Thyroid gland (tissue), 4 donors: ENCODE measurements at regions not wholly inside any gene's neighbourhood (a gene's known extent, or its start where the extent isn't known, plus 50 kb on each side); places are given as distances from the start of the nearest gene placed in this dataset.

Source experiments
- DNase-seq, 2 donors: peaks; one replicate each; pipeline ENCODE4 v3.0.0-alpha.2; 2019
- H3K27ac ChIP-seq, 3 donors: fragments of 200-600 bp; sonication (generic); 1 replicate in 2 of 3; 2 replicates in 1 of 3; pipeline ENCODE4 v1.5.1; 2016 to 2019; ENCODE audit warnings: mild to moderate bottlenecking in 1 of 3, moderate library complexity in 1 of 3
- H3K27me3 ChIP-seq: fragments of 200-600 bp; sonication (generic); one replicate; pipeline ENCODE4 v1.5.1; 2019
- H3K36me3 ChIP-seq, 2 donors: fragments of 200-600 bp; sonication (generic); one replicate each; pipeline ENCODE4 v1.5.1; 2016 to 2019
- H3K4me1 ChIP-seq, 2 donors: fragments of 200-600 bp; sonication (generic); one replicate each; pipeline ENCODE4 v1.5.1; 2017 to 2019
- H3K4me3 ChIP-seq, 3 donors: fragments of 200-600 bp; sonication (generic); replicated peaks in 1 of 3; 1 replicate in 2 of 3; 2 replicates in 1 of 3; pipeline ENCODE4 v1.5.1; 2016; ENCODE audit warnings: mild to moderate bottlenecking in 1 of 3
- H3K9me3 ChIP-seq: fragments of 200-600 bp; sonication (generic); one replicate; pipeline ENCODE4 v1.5.1; 2017
- POLR2A ChIP-seq, 2 donors: fragments of 450-650 bp; IDR thresholded peaks; one replicate each; pipeline ENCODE4 v1.6.1; 2017; ENCODE audit warnings: antibody characterized with exemption in 2 of 2, mild to moderate bottlenecking in 2 of 2, moderate library complexity in 1 of 2
- WGBS, 2 donors: methylation state at CpG; one replicate each; pipeline ENCODE4 v1.1.5; 2017; 5-methylcytosine and 5-hydroxymethylcytosine counted together
- intact Hi-C: fragments of 100-400 bp; cut with DNase I; formaldehyde crosslinking; loops from one replicate; pipeline ENCODE4 v1.15.1; 2023
- TF ChIP-seq, protein P1 (sequence below), 6 experiments: fragments of 200-600 bp in 3 of 6; fragments of 450-650 bp in 3 of 6; sonication (generic) in 3 of 6; IDR thresholded peaks; one replicate each; pipeline ENCODE4 v1.5.1; 2016 to 2019; ENCODE audit warnings: antibody characterized with exemption in 6 of 6, mild to moderate bottlenecking in 2 of 6, inconsistent platforms in 1 of 6, moderate library complexity in 1 of 6

DNA sequence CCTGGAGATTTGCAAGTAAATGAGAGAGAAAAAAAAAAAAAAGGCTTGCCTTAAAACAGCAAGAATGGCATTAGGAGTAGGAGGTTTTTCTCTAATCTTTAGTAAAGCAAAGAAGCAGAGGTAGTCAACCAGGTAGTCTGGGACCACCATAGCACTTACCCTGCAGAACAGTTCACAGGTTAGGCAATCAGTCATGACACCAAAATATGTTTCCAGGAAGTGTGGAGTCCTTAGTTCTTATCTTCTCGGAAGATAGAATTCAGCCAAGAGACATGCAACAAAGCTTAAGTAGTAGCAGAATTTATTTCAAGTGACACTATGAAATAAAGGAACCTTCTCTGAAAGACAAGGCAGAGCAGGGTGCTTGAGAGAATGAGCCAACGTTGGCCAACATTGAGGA, 295.8 kb downstream of the IPO8 start:
- no peaks in the 10 kb centered on the region for H3K36me3 ChIP-seq
- intact Hi-C loops, result no loop called here
- TF ChIP-seq, protein P1, sequence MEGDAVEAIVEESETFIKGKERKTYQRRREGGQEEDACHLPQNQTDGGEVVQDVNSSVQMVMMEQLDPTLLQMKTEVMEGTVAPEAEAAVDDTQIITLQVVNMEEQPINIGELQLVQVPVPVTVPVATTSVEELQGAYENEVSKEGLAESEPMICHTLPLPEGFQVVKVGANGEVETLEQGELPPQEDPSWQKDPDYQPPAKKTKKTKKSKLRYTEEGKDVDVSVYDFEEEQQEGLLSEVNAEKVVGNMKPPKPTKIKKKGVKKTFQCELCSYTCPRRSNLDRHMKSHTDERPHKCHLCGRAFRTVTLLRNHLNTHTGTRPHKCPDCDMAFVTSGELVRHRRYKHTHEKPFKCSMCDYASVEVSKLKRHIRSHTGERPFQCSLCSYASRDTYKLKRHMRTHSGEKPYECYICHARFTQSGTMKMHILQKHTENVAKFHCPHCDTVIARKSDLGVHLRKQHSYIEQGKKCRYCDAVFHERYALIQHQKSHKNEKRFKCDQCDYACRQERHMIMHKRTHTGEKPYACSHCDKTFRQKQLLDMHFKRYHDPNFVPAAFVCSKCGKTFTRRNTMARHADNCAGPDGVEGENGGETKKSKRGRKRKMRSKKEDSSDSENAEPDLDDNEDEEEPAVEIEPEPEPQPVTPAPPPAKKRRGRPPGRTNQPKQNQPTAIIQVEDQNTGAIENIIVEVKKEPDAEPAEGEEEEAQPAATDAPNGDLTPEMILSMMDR (IDR thresholded peaks at IDR 0.05), result no peak
- TF ChIP-seq POLR2A (IDR thresholded peaks at IDR 0.05), result no peak
- no peaks in the 10 kb centered on the region for H3K9me3 ChIP-seq
- H3K27me3 ChIP-seq, result no peaks in the 10 kb centered on the region
- 72 to 86% methylated on average over 2 of the region's 2 CpGs for WGBS, 2 donors
- no peak for DNase-seq
- H3K4me3 ChIP-seq, result no peak overlapping the region
- no peaks in the 10 kb centered on the region for H3K4me1 ChIP-seq
- no peak overlapping the region for H3K27ac ChIP-seq

DNA sequence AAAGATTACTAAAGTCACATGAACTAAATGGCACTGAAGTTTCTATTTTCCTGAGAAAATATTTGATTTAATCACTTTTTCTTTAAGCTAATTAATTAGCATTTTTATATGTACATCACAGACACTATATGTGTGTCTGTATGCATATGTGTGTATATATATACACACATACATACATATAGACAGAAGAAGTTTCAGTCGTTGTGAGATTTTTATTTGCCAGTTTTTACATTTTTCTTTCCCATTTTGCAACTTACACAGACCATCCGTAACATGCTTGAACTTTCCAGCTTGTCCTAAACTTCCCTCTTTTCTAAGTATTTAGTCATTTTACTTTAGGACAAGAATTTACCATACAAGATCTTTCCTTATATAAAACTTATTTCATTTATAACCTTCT, 299.1 kb downstream of the IPO8 start:
- no peaks in the 10 kb centered on the region for H3K27me3 ChIP-seq
- no peak for DNase-seq
- H3K4me3 ChIP-seq, result no peak overlapping the region
- H3K36me3 ChIP-seq, result no peaks in the 10 kb centered on the region
- TF ChIP-seq POLR2A (IDR thresholded peaks at IDR 0.05), result no peak
- TF ChIP-seq, protein P1 (IDR thresholded peaks at IDR 0.05), result no peak
- intact Hi-C loops, result no loop called here
- H3K9me3 ChIP-seq, result no peaks in the 10 kb centered on the region
- no peaks in the 10 kb centered on the region for H3K4me1 ChIP-seq
- no peak overlapping the region for H3K27ac ChIP-seq
- WGBS, 2 donors, result 68 to 74% methylated on average over 2 of the region's 2 CpGs

DNA sequence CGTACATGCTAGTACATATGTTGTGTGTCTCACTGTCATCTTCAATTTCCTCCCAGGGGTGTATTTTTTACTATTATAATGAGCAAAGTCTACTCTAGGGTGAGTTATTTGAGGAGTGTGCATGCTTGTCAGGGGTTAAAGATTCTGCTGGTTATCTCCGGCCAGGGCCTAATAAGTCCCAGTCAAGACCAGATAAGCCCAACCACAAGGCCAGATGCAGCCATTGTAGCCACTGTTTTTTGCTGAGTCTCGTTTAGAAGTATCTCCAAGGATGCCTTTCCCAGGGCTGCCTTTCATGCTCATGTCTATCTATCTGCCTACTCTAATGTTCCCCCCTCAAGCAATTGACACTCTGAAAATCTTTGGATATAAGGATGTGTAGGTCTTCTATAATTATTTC, 300.5 kb downstream of the IPO8 start:
- Histone ChIP-seq H3K27ac (no peak overlapping the region), H3K4me1 (no peaks in the 10 kb centered on the region), H3K9me3 (no peaks in the 10 kb centered on the region), H3K36me3 (no peaks in the 10 kb centered on the region), H3K4me3 (no peak overlapping the region), H3K27me3 (no peaks in the 10 kb centered on the region)
- intact Hi-C loops, result no loop called here
- DNase-seq, result no peak
- 51 to 80% methylated on average over 3 of the region's 3 CpGs for WGBS, 2 donors
- no peak for TF ChIP-seq POLR2A (IDR thresholded peaks at IDR 0.05)
- TF ChIP-seq, protein P1 (IDR thresholded peaks at IDR 0.05), result no peak

DNA sequence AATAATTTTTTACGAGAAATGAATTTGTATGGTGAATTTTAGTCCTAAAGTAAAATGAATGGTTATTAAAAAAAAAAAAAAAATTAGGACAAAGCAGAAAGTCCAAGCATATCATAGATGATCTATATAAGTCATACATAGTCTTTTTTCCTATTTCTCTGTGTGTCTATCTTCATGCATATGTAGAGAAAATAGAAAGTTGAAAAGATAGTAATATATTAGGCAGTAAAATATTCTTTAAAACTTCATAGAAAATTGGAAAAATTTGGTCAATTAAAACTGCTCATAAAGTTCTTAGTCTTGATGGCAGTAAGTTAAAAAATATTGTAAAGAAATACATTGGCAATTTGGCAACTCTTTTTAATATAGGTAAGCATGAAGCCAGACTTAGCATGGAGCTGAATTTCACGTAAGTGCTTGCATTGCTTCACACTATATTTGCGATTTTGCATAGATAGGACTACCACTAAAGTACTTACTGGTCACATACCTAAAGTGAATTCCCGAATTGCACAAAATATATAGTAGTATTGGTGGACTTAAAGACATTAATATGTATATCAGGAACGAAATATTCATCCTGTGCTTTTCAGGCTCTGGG, 303.8 kb downstream of the IPO8 start:
- intact Hi-C loops, result no loop called here
- TF ChIP-seq, protein P1 (IDR thresholded peaks at IDR 0.05), result no peak
- TF ChIP-seq POLR2A (IDR thresholded peaks at IDR 0.05), result no peak
- DNase-seq, result no peak

DNA sequence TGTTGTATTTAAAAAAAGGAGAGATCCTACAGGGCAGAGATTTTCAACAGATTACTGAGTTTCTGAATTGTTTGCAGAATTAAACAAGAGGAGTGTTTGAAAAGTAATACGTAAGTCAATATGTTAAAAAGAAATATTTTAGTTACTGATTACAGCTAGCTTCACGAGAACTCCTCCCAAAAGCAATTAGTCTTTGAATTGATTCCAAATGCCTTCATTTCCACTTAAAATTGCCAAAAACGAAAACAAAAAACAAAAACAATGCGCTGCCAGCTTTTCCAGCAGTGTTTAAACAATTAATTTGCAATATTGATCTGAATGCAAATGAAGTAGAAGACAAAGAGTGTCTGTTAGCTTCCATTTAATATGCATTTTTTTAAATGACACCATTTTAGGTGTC, 310.0 kb downstream of the IPO8 start:
- no peak overlapping the region for H3K27ac ChIP-seq
- intact Hi-C loops, result no loop called here
- H3K27me3 ChIP-seq, result no peaks in the 10 kb centered on the region
- no peak overlapping the region for H3K4me3 ChIP-seq
- no peak for DNase-seq
- WGBS, 2 donors, result 76 to 81% methylated on average over 4 of the region's 4 CpGs
- H3K4me1 ChIP-seq, result no peaks in the 10 kb centered on the region
- H3K9me3 ChIP-seq, result no peaks in the 10 kb centered on the region
- no peak for TF ChIP-seq POLR2A (IDR thresholded peaks at IDR 0.05)
- TF ChIP-seq, protein P1 (IDR thresholded peaks at IDR 0.05), result no peak
- no peaks in the 10 kb centered on the region for H3K36me3 ChIP-seq

More for the DNA sequence above, 303.8 kb downstream of the IPO8 start:
- Histone ChIP-seq H3K9me3 (no peaks in the 10 kb centered on the region), H3K4me3 (no peak overlapping the region), H3K27ac (no peak overlapping the region), H3K4me1 (no peaks in the 10 kb centered on the region), H3K36me3 (no peaks in the 10 kb centered on the region), H3K27me3 (no peaks in the 10 kb centered on the region)
- whole genome bisulfite sequencing, 2 donors, result 84 to 85% methylated on average over 5 of the region's 5 CpGs
